Kidney (tissue), 13 donors: ENCODE measurements at regions not wholly inside any gene's neighbourhood (a gene's known extent, or its start where the extent isn't known, plus 50 kb on each side); places are given as distances from the start of the nearest gene placed in this dataset.

ENCODE experiments used
- DNase-seq, 5 donors: peaks; one replicate each; pipeline ENCODE4 v3.0.0-alpha.2; 2013 to 2020
- FAIRE-seq: peaks from 2 replicates; lab custom pipeline; 2012; peaks lifted over from hg19 to GRCh38; lab: Jason Lieb, UNC
- H3K27ac ChIP-seq, 2 donors: one replicate each; pipeline ENCODE4 v1.7.0; 2013; ENCODE audit warnings: low read depth in 2 of 2, low read length in 2 of 2, inconsistent platforms in 1 of 2
- H3K27me3 ChIP-seq: one replicate; pipeline ENCODE4 v1.7.1; 2013; ENCODE audit warnings: low read length, inconsistent platforms; ENCODE audit not compliant: control insufficient read depth, insufficient read depth
- H3K36me3 ChIP-seq, 3 donors: one replicate each; pipeline versions ENCODE4 v1.7.0 to v1.7.1; 2013; ENCODE audit warnings: low read length in 3 of 3, control low read depth in 1 of 3, inconsistent platforms in 1 of 3; ENCODE audit not compliant: insufficient read depth in 3 of 3, control insufficient read depth in 2 of 3
- H3K4me1 ChIP-seq, 3 donors: one replicate each; pipeline versions ENCODE4 v1.7.0 to v1.7.1; 2013; ENCODE audit warnings: low read length in 3 of 3, inconsistent platforms in 1 of 3, low read depth in 1 of 3; ENCODE audit not compliant: control insufficient read depth in 2 of 3, insufficient read depth in 2 of 3
- H3K4me3 ChIP-seq, 3 donors: one replicate each; pipeline versions ENCODE4 v1.7.0 to v1.8.1; 2013; ENCODE audit warnings: low read length in 3 of 3, control low read depth in 1 of 3, inconsistent platforms in 1 of 3
- H3K9ac ChIP-seq, 3 donors: one replicate each; pipeline versions ENCODE4 v1.7.0 to v1.7.1; 2013; ENCODE audit warnings: low read length in 3 of 3, control low read depth in 1 of 3, inconsistent platforms in 1 of 3
- H3K9me3 ChIP-seq, 3 donors: one replicate each; pipeline versions ENCODE4 v1.7.0 to v1.7.1; 2013; ENCODE audit warnings: low read length in 3 of 3, control low read depth in 1 of 3, inconsistent platforms in 1 of 3; ENCODE audit not compliant: control insufficient read depth in 2 of 3, insufficient read depth in 1 of 3
- CTCF ChIP-seq: IDR thresholded peaks from 3 replicates; pipeline ENCODE4 v1.5.1; 2012; ENCODE audit warnings: mild to moderate bottlenecking, moderate library complexity, borderline replicate concordance; ENCODE audit not compliant: insufficient read depth; ENCODE audit errors: extremely low read depth
- intact Hi-C: fragments of 100-400 bp; cut with DNase I; formaldehyde crosslinking; loops from one replicate; pipeline ENCODE4 v1.11.1; 2022
- donor health status: control.
- donor health status: control.
- donor health status: control.
- donor health status: control.
- donor health status: control.
- donor health status: DM: yes; HTN: yes; CAD: no.
- donor health status: Normal renal cell carcinoma (clear cell type).

GRCh38 chr13:111657013-111657412 lies 336.6 kb downstream of the TEX29 start:
- DNase-seq (peak in 2 of 5 donors; percentile 1 to 24), FAIRE-seq (no peak)
- no peak overlapping the region for H3K9ac ChIP-seq
- intact Hi-C loops = no loop called here
- no peaks in the 10 kb centered on the region for H3K9me3 ChIP-seq
- no peak overlapping the region for H3K4me3 ChIP-seq
- H3K4me1 ChIP-seq = no peaks in the 10 kb centered on the region
- H3K36me3 ChIP-seq = no peaks in the 10 kb centered on the region
- H3K27me3 ChIP-seq = no peaks in the 10 kb centered on the region
- TF ChIP-seq CTCF = no peak
- no peak overlapping the region for H3K27ac ChIP-seq

GRCh38 chr13:111658145-111659100 lies 338.0 kb downstream of the TEX29 start:
- TF ChIP-seq CTCF = no peak
- Histone ChIP-seq H3K36me3 (no peaks in the 10 kb centered on the region), H3K4me1 (no peaks in the 10 kb centered on the region), H3K4me3 (no peak overlapping the region), H3K9me3 (no peaks in the 10 kb centered on the region), H3K27ac (no peak overlapping the region), H3K9ac (no peak overlapping the region), H3K27me3 (no peaks in the 10 kb centered on the region)
- intact Hi-C loops = no loop called here
- FAIRE-seq (no peak), DNase-seq (peak in 4 of 5 donors; percentile 45 to 65 (median 56))

GRCh38 chr13:111659219-111659775 lies 338.9 kb downstream of the TEX29 start:
- no peak overlapping the region for H3K9ac ChIP-seq
- no peaks in the 10 kb centered on the region for H3K27me3 ChIP-seq
- DNase-seq (peak in 4 of 5 donors; percentile 16 to 41 (median 28)), FAIRE-seq (no peak)
- H3K9me3 ChIP-seq = no peaks in the 10 kb centered on the region
- no peak for TF ChIP-seq CTCF
- H3K4me1 ChIP-seq = no peaks in the 10 kb centered on the region
- no peaks in the 10 kb centered on the region for H3K36me3 ChIP-seq
- H3K4me3 ChIP-seq = no peak overlapping the region
- intact Hi-C loops = no loop called here
- H3K27ac ChIP-seq = no peak overlapping the region
